GM12865 (cell line): ENCODE measurements at regions not wholly inside any gene's neighbourhood (a gene's known extent, or its start where the extent isn't known, plus 50 kb on each side); places are given as distances from the start of the nearest gene placed in this dataset.

Source experiments
- DNase-seq: peaks from one replicate; pipeline ENCODE4 v3.0.0; 2010; ENCODE audit warnings: low read depth
- H3K4me3 ChIP-seq: 2 replicates; pipeline ENCODE4 v1.5.1; 2011; ENCODE audit warnings: mild to moderate bottlenecking, low read depth, low read length, control low read depth
- CTCF ChIP-seq: IDR thresholded peaks from 2 replicates; pipeline ENCODE4 v1.5.1; 2011; ENCODE audit warnings: low read length, control low read depth, low read depth, inconsistent platforms; ENCODE audit not compliant: insufficient read depth; ENCODE audit errors: missing control alignments

- DNase-seq = no peak
- no peak for TF ChIP-seq CTCF
- no peak overlapping the region for H3K4me3 ChIP-seq
Measured at GRCh38 chr9:16170119-16170518, 617.3 kb downstream of the CCDC171 start.

GRCh38 chr9:16171911-16172310 is 619.1 kb downstream of the CCDC171 start:
- no peak overlapping the region for H3K4me3 ChIP-seq
- no peak for TF ChIP-seq CTCF
- DNase-seq = no peak

GRCh38 chr9:16172796-16173195 is 620.0 kb downstream of the CCDC171 start:
- no peak for DNase-seq
- no peak overlapping the region for H3K4me3 ChIP-seq
- no peak for TF ChIP-seq CTCF

GRCh38 chr9:16174915-16175314 is 622.1 kb downstream of the CCDC171 start:
- no peak overlapping the region for H3K4me3 ChIP-seq
- no peak for TF ChIP-seq CTCF
- DNase-seq = no peak

- no peak for DNase-seq
Measured at GRCh38 chr9:16175461-16175860, 622.6 kb downstream of the CCDC171 start.

GRCh38 chr9:16178294-16178693 is 625.5 kb downstream of the CCDC171 start:
- no peak for TF ChIP-seq CTCF
- no peak for DNase-seq
- H3K4me3 ChIP-seq = no peak overlapping the region

More at GRCh38 chr9:16175461-16175860, 622.6 kb downstream of the CCDC171 start:
- no peak for TF ChIP-seq CTCF
- no peak overlapping the region for H3K4me3 ChIP-seq

GRCh38 chr9:16179566-16179965 is 626.7 kb downstream of the CCDC171 start:
- peak; percentile 89 for DNase-seq
- H3K4me3 ChIP-seq = no peak overlapping the region
- TF ChIP-seq CTCF = no peak
